ENCODE measurements at regions not wholly inside any gene's neighbourhood (a gene's known extent, or its start where the extent isn't known, plus 50 kb on each side); places are given as distances from the start of the nearest gene placed in this dataset.

DNA sequence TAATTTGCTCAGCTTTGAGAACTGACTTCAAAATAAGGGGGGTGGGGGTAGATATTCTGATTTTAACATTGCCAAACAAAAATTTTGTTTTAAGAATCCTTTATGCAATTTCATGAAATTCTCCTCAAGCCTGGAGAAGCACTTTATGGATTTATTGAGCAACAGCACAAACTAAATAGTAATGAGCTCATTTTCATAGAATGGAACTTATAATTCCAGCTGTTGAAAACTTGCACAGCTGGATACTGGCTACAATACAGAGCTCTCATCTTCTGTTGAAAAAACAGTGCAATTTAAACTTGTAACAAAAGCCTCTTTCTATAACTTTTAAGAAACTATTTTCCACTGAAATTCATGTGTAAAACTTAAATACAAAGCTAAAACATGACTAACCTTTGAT, 137.6 kb upstream of the FN1 start:
- H3K79me2 ChIP-seq (ENCODE audit: insufficient read depth): no peaks in the 10 kb centered on the region
- CTCF ChIA-PET: interaction anchor here (1.4 kb wide), 1 partner anchor 119 kb away, joined by 3 read pairs; no protein-coding TSS in a partner anchor
- no peak overlapping the region for H2AFZ ChIP-seq (ENCODE audit: low read depth)

More for the DNA sequence above, 137.6 kb upstream of the FN1 start:
- no peaks in the 10 kb centered on the region for H4K20me1 ChIP-seq (ENCODE audit: insufficient read depth)
- no peak overlapping the region for H3K4me2 ChIP-seq
- H3K27ac ChIP-seq (ENCODE audit: low read depth in 2 of 2, low read length in 1 of 2): no peak overlapping the region
- no peaks in the 10 kb centered on the region; a peak in 3 of 4 replicates for H3K4me1 ChIP-seq (ENCODE audit: control insufficient read depth in 1 of 2, insufficient read depth in 2 of 2, low read depth in 1 of 2, low read length in 1 of 2)
- H3K9ac ChIP-seq: no peak overlapping the region
- TF ChIP-seq NFIC (IDR thresholded peaks at IDR 0.05; ENCODE audit: borderline replicate concordance) (no peak), USF2 (IDR thresholded peaks at IDR 0.05; ENCODE audit: borderline replicate concordance, low read depth, low read length) (no peak), CHD2 (IDR thresholded peaks at IDR 0.05; ENCODE audit: low read length, partially characterized antibody) (no peak), FOXM1 (IDR thresholded peaks at IDR 0.05; ENCODE audit: low read depth) (no peak), MAX (IDR thresholded peaks at IDR 0.05; ENCODE audit: low read depth) (no peak), REST (IDR thresholded peaks at IDR 0.05; ENCODE audit: low read depth, low read length) (no peak), SMC3 (IDR thresholded peaks at IDR 0.05; ENCODE audit: low read depth, low read length) (no peak), CTCF (IDR thresholded peaks at IDR 0.05) (no peak), MXI1 (IDR thresholded peaks at IDR 0.05; ENCODE audit: low read depth, low read length) (no peak), RCOR1 (IDR thresholded peaks at IDR 0.05; ENCODE audit: low read length) (no peak)
- POLR2A ChIA-PET: no interaction called here
- H3K36me3 ChIP-seq (replicated peaks in 1 of 2; ENCODE audit: control insufficient read depth in 1 of 2, insufficient read depth in 2 of 2, low read length in 1 of 2): no peaks in the 10 kb centered on the region
- H3K9me3 ChIP-seq: no peaks in the 10 kb centered on the region
- no peak overlapping the region for H3K4me3 ChIP-seq (ENCODE audit: low read depth in 2 of 2, low read length in 1 of 2)
- no peaks in the 10 kb centered on the region for H3K9me2 ChIP-seq
- no peak for DNase-seq
- H3K27me3 ChIP-seq (ENCODE audit: insufficient read depth): no peaks in the 10 kb centered on the region
- peaks cover 8% of the 10 kb centered on the region for H3F3A ChIP-seq (replicated peaks; ENCODE audit: insufficient read depth)

Data from SK-N-SH (cell line).